Progenitor cell of endocrine pancreas (in vitro differentiated cells): ENCODE measurements at regions not wholly inside any gene's neighbourhood (a gene's known extent, or its start where the extent isn't known, plus 50 kb on each side); places are given as distances from the start of the nearest gene placed in this dataset.

Experiments used
- DNase-seq: peaks from one replicate; pipeline ENCODE4 v3.0.0; 2021; ENCODE audit warnings: low spot score; ENCODE audit not compliant: unreplicated experiment
- H3K27ac Mint-ChIP-seq: 2 replicates; pipeline ENCODE4 v1.8.0; 2021; ENCODE audit warnings: mild to moderate bottlenecking, moderate library complexity, mixed read lengths
- H3K27me3 Mint-ChIP-seq: 2 replicates; pipeline ENCODE4 v1.8.0; 2021; ENCODE audit warnings: mixed read lengths
- H3K36me3 Mint-ChIP-seq: 2 replicates; pipeline ENCODE4 v1.8.0; 2022; ENCODE audit warnings: mixed read lengths; ENCODE audit not compliant: insufficient read depth
- H3K4me1 Mint-ChIP-seq: 2 replicates; pipeline ENCODE4 v1.8.0; 2021; ENCODE audit warnings: low read depth, mixed read lengths
- H3K4me3 Mint-ChIP-seq: 2 replicates; pipeline ENCODE4 v1.8.0; 2021; ENCODE audit warnings: low read depth, mild to moderate bottlenecking, moderate library complexity, mixed read lengths
- H3K9me3 Mint-ChIP-seq: 2 replicates; pipeline ENCODE4 v1.8.0; 2021; ENCODE audit warnings: low read depth, mixed read lengths
- TF ChIP-seq, protein P1 (sequence below): fragments of 200-600 bp; sonication (generic); IDR thresholded peaks from one replicate; pipeline ENCODE4 v1.5.0; 2021; ENCODE audit warnings: antibody characterized with exemption, mild to moderate bottlenecking; ENCODE audit not compliant: unreplicated experiment

GRCh38 chr4:130368668-130369067, 1272.7 kb downstream of the C4orf33 start:
- no peaks in the 10 kb centered on the region for H3K4me1 Mint-ChIP-seq

GRCh38 chr4:130393231-130393630, 1297.3 kb downstream of the C4orf33 start:
- Mint-ChIP-seq H3K9me3 (peaks cover 6% of the 10 kb centered on the region), H3K36me3 (no peaks in the 10 kb centered on the region), H3K27me3 (no peaks in the 10 kb centered on the region), H3K27ac (no peak overlapping the region), H3K4me3 (no peak overlapping the region), H3K4me1 (no peaks in the 10 kb centered on the region)
- TF ChIP-seq, protein P1, sequence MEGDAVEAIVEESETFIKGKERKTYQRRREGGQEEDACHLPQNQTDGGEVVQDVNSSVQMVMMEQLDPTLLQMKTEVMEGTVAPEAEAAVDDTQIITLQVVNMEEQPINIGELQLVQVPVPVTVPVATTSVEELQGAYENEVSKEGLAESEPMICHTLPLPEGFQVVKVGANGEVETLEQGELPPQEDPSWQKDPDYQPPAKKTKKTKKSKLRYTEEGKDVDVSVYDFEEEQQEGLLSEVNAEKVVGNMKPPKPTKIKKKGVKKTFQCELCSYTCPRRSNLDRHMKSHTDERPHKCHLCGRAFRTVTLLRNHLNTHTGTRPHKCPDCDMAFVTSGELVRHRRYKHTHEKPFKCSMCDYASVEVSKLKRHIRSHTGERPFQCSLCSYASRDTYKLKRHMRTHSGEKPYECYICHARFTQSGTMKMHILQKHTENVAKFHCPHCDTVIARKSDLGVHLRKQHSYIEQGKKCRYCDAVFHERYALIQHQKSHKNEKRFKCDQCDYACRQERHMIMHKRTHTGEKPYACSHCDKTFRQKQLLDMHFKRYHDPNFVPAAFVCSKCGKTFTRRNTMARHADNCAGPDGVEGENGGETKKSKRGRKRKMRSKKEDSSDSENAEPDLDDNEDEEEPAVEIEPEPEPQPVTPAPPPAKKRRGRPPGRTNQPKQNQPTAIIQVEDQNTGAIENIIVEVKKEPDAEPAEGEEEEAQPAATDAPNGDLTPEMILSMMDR, result no peak
- DNase-seq, result no peak

More at GRCh38 chr4:130368668-130369067, 1272.7 kb downstream of the C4orf33 start:
- Mint-ChIP-seq H3K9me3 (no peaks in the 10 kb centered on the region), H3K27ac (no peak overlapping the region), H3K4me3 (no peak overlapping the region), H3K27me3 (no peaks in the 10 kb centered on the region), H3K36me3 (no peaks in the 10 kb centered on the region)
- no peak for DNase-seq
- TF ChIP-seq, protein P1, result no peak

DNA sequence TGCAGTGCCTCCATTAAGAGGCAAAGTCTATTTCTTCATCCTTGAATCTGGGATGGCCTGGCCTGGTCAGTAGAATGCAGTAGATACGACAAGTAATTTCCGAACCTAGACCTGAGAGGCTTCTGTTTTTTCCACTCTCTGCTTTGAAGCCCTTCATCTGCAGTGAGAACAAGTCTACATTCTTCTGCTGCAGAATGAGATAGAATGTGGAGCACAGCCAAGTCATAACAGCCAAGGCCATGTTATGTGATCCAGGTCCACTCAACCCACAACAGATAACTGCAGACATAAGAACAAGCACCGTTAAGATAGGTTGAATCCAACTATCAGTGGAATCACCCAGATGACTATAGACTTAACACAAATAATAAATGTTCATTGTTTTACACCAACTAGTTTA, 1297.7 kb downstream of the C4orf33 start:
- TF ChIP-seq, protein P1, result no peak
- H3K4me3 Mint-ChIP-seq, result no peak overlapping the region

GRCh38 chr4:130395871-130396270, 1299.9 kb downstream of the C4orf33 start:
- Mint-ChIP-seq H3K4me1 (no peaks in the 10 kb centered on the region), H3K4me3 (no peak overlapping the region), H3K27ac (no peak overlapping the region)

More for the DNA sequence above, 1297.7 kb downstream of the C4orf33 start:
- Mint-ChIP-seq H3K36me3 (no peaks in the 10 kb centered on the region), H3K4me1 (no peaks in the 10 kb centered on the region), H3K27me3 (no peaks in the 10 kb centered on the region), H3K9me3 (peaks cover 6% of the 10 kb centered on the region), H3K27ac (no peak overlapping the region)
- DNase-seq, result no peak

DNA sequence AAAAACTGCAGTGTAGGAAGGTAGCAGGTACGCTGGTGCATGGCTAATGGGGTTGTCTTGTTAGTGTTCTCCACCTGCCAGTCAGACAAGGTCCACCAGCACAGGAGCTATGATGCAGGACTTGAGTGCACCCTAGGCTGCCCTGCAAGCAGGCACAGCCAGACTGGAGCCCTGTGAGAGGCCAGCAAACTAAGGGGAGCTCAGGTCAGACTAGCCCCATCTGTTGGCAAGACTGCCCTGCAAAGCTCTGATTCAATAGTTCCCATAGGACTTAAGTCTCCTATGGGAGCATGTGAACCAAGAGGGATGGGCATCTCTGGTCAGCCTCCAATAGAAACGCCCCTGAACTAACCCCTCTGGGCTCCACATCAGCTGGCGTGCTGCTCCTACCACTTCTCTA, 1307.3 kb downstream of the C4orf33 start:
- Mint-ChIP-seq H3K27ac (no peak overlapping the region), H3K9me3 (no peaks in the 10 kb centered on the region), H3K4me3 (no peak overlapping the region), H3K4me1 (no peaks in the 10 kb centered on the region), H3K27me3 (no peaks in the 10 kb centered on the region), H3K36me3 (no peaks in the 10 kb centered on the region)
- no peak for DNase-seq
- TF ChIP-seq, protein P1, result no peak

More at GRCh38 chr4:130395871-130396270, 1299.9 kb downstream of the C4orf33 start:
- Mint-ChIP-seq H3K9me3 (peaks cover 6% of the 10 kb centered on the region), H3K36me3 (no peaks in the 10 kb centered on the region), H3K27me3 (no peaks in the 10 kb centered on the region)
- no peak for DNase-seq
- TF ChIP-seq, protein P1, result no peak
